GM19239 (cell line): ENCODE measurements at regions not wholly inside any gene's neighbourhood (a gene's known extent, or its start where the extent isn't known, plus 50 kb on each side); places are given as distances from the start of the nearest gene placed in this dataset.

ENCODE experiments used
- DNase-seq: peaks from one replicate; pipeline ENCODE4 v3.0.0; 2011; ENCODE audit warnings: low spot score; ENCODE audit not compliant: insufficient read length
- FAIRE-seq: peaks from 2 replicates; lab custom pipeline; 2011; peaks lifted over from hg19 to GRCh38; lab: Jason Lieb, UNC

- DNase-seq: no peak
- no peak for FAIRE-seq
Measured at GRCh38 chr9:110040788-110041187, 167.2 kb downstream of the C9orf152 start.

GRCh38 chr9:110041452-110041851 lies 166.5 kb downstream of the C9orf152 start:
- FAIRE-seq (no peak), DNase-seq (no peak)

- no peak for DNase-seq
- no peak for FAIRE-seq
Measured at GRCh38 chr9:110047232-110047954, 160.6 kb downstream of the C9orf152 start.

- DNase-seq: no peak
- FAIRE-seq: peak; percentile 85
Measured at GRCh38 chr9:110047955-110048402, 160.0 kb downstream of the C9orf152 start.

- FAIRE-seq (peak; percentile 87), DNase-seq (peak; percentile 69)
Measured at GRCh38 chr9:110048403-110048975, 159.5 kb downstream of the C9orf152 start.

- peak; percentile 40 for FAIRE-seq
- no peak for DNase-seq
Measured at GRCh38 chr9:110048976-110049698, 158.8 kb downstream of the C9orf152 start.

- FAIRE-seq: peak; percentile 35
- no peak for DNase-seq
Measured at GRCh38 chr9:110049699-110050450, 158.1 kb downstream of the C9orf152 start.

GRCh38 chr9:110050925-110051355 lies 157.0 kb downstream of the C9orf152 start:
- DNase-seq (no peak), FAIRE-seq (peak; percentile 72)

GRCh38 chr9:110056062-110056461 lies 151.9 kb downstream of the C9orf152 start:
- no peak for FAIRE-seq
- DNase-seq: no peak

- FAIRE-seq (peak; percentile 80), DNase-seq (no peak)
Measured at GRCh38 chr9:110058304-110058953, 149.5 kb downstream of the C9orf152 start.

GRCh38 chr9:110059461-110059860 lies 148.5 kb downstream of the C9orf152 start:
- FAIRE-seq: no peak
- DNase-seq: no peak

- peak; percentile 61 for FAIRE-seq
- no peak for DNase-seq
Measured at GRCh38 chr9:110064803-110065202, 143.2 kb downstream of the C9orf152 start.

GRCh38 chr9:110065532-110065931 lies 142.4 kb downstream of the C9orf152 start:
- peak; percentile 66 for FAIRE-seq
- DNase-seq: no peak

GRCh38 chr9:110066929-110067716 lies 140.8 kb downstream of the C9orf152 start:
- no peak for DNase-seq

GRCh38 chr9:110068212-110068611 lies 139.7 kb downstream of the C9orf152 start:
- no peak for DNase-seq

More at GRCh38 chr9:110066929-110067716, 140.8 kb downstream of the C9orf152 start:
- FAIRE-seq: no peak

GRCh38 chr9:110069326-110070248 lies 138.4 kb downstream of the C9orf152 start:
- DNase-seq (no peak), FAIRE-seq (no peak)

More at GRCh38 chr9:110068212-110068611, 139.7 kb downstream of the C9orf152 start:
- no peak for FAIRE-seq

GRCh38 chr9:110072597-110073355 lies 135.2 kb downstream of the C9orf152 start:
- no peak for DNase-seq
- FAIRE-seq: no peak
